HEK293T (cell line): ENCODE measurements at regions not wholly inside any gene's neighbourhood (a gene's known extent, or its start where the extent isn't known, plus 50 kb on each side); places are given as distances from the start of the nearest gene placed in this dataset.

Source experiments
- CTCF ChIA-PET: fragments of 350-600 bp; formaldehyde crosslinking; extraction: SDS; loops from one replicate; lab custom pipeline; 2021; ENCODE audit warnings: antibody characterized with exemption, inconsistent platforms; lab: Yijun Ruan, JAX
- POLR2A ChIA-PET: fragments of 350-600 bp; formaldehyde crosslinking; extraction: SDS; loops from one replicate; lab custom pipeline; 2020; ENCODE audit warnings: antibody characterized with exemption, inconsistent platforms; lab: Yijun Ruan, JAX
- DNase-seq: peaks from one replicate; pipeline ENCODE4 v3.0.0; 2012; ENCODE audit warnings: mixed read lengths; ENCODE audit errors: extremely low spot score
- ARNT ChIP-seq: fragments of 450-650 bp; IDR thresholded peaks from 2 replicates; pipeline ENCODE4 v1.6.1; 2017; ENCODE audit warnings: mild to moderate bottlenecking
- BHLHE40 ChIP-seq: fragments of 450-650 bp; IDR thresholded peaks from 2 replicates; pipeline ENCODE4 v1.6.1; 2016; ENCODE audit warnings: mild to moderate bottlenecking, moderate library complexity, borderline replicate concordance
- CTBP1 ChIP-seq: fragments of 450-650 bp; IDR thresholded peaks from 2 replicates; pipeline ENCODE4 v1.6.1; 2016; ENCODE audit warnings: borderline replicate concordance
- ELF4 ChIP-seq: fragments of 450-650 bp; IDR thresholded peaks from 2 replicates; pipeline ENCODE4 v1.6.1; 2017; ENCODE audit warnings: antibody characterized with exemption
- FOXA1 ChIP-seq: fragments of 450-650 bp; IDR thresholded peaks from 2 replicates; pipeline ENCODE4 v1.6.1; 2016; ENCODE audit warnings: mild to moderate bottlenecking
- FOXK2 ChIP-seq: fragments of 450-650 bp; IDR thresholded peaks from 2 replicates; pipeline ENCODE4 v1.6.1; 2016; ENCODE audit warnings: mild to moderate bottlenecking
- FOXM1 ChIP-seq: fragments of 450-650 bp; IDR thresholded peaks from 2 replicates; pipeline ENCODE4 v1.6.1; 2017; ENCODE audit warnings: mild to moderate bottlenecking, borderline replicate concordance
- HDGF ChIP-seq: fragments of 450-650 bp; IDR thresholded peaks from 2 replicates; pipeline ENCODE4 v1.6.1; 2017; ENCODE audit warnings: antibody characterized with exemption, borderline replicate concordance
- L3MBTL2 ChIP-seq: fragments of 450-650 bp; conservative IDR thresholded peaks from 2 replicates; pipeline ENCODE4 v1.6.1; 2016; ENCODE audit warnings: mild to moderate bottlenecking
- LEF1 ChIP-seq: fragments of 450-650 bp; IDR thresholded peaks from 2 replicates; pipeline ENCODE4 v1.6.1; 2017; ENCODE audit warnings: mild to moderate bottlenecking, borderline replicate concordance
- NFRKB ChIP-seq: fragments of 450-650 bp; IDR thresholded peaks from 2 replicates; pipeline ENCODE4 v1.6.1; 2016; ENCODE audit warnings: mild to moderate bottlenecking, moderate library complexity
- PKNOX1 ChIP-seq: fragments of 450-650 bp; IDR thresholded peaks from 2 replicates; pipeline ENCODE4 v1.6.1; 2016
- SP1 ChIP-seq: fragments of 450-650 bp; IDR thresholded peaks from 2 replicates; pipeline ENCODE4 v1.6.1; 2017
- SUZ12 ChIP-seq: fragments of 450-650 bp; IDR thresholded peaks from 2 replicates; pipeline ENCODE4 v1.6.1; 2016; ENCODE audit warnings: mild to moderate bottlenecking
- TARDBP ChIP-seq: fragments of 450-650 bp; IDR thresholded peaks from 2 replicates; pipeline ENCODE4 v1.6.1; 2016
- ZNF384 ChIP-seq: fragments of 450-650 bp; IDR thresholded peaks from 2 replicates; pipeline ENCODE4 v1.6.1; 2016

GRCh38 chr15:91465086-91465485 is 365.0 kb downstream of the SV2B start:
- POLR2A ChIA-PET: interaction anchor here (0.7 kb wide), 1 partner anchor 123 kb away, joined by 3 read pairs; no protein-coding TSS in a partner anchor

GRCh38 chr15:91465696-91466095 is 365.6 kb downstream of the SV2B start:
- CTCF ChIA-PET: no interaction called here
- DNase-seq: no peak

More at GRCh38 chr15:91465086-91465485, 365.0 kb downstream of the SV2B start:
- DNase-seq: no peak
- CTCF ChIA-PET: no interaction called here
- TF ChIP-seq ZNF384 (no peak), HDGF (no peak), FOXA1 (no peak), BHLHE40 (no peak), LEF1 (no peak)

GRCh38 chr15:91468871-91469580 is 369.0 kb downstream of the SV2B start:
- CTCF ChIA-PET: no interaction called here
- no peak for DNase-seq
- no peak for TF ChIP-seq FOXM1
- TF ChIP-seq SP1: no peak
- no peak for TF ChIP-seq ELF4
- no peak for TF ChIP-seq BHLHE40
- TF ChIP-seq LEF1: no peak
- no peak for TF ChIP-seq CTBP1
- TF ChIP-seq FOXK2: no peak
- TF ChIP-seq SUZ12: no peak
- no peak for TF ChIP-seq PKNOX1
- no peak for TF ChIP-seq FOXA1
- TF ChIP-seq NFRKB: no peak
- TF ChIP-seq HDGF: no peak
- POLR2A ChIA-PET: no interaction called here

More at GRCh38 chr15:91465696-91466095, 365.6 kb downstream of the SV2B start:
- TF ChIP-seq LEF1: no peak
- TF ChIP-seq ZNF384: no peak
- no peak for TF ChIP-seq HDGF
- no peak for TF ChIP-seq CTBP1
- no peak for TF ChIP-seq TARDBP
- no peak for TF ChIP-seq PKNOX1
- TF ChIP-seq SP1: no peak
- TF ChIP-seq FOXM1: no peak
- no peak for TF ChIP-seq FOXK2
- POLR2A ChIA-PET: no interaction called here

GRCh38 chr15:91469632-91470567 is 369.8 kb downstream of the SV2B start:
- no peak for TF ChIP-seq SUZ12
- no peak for TF ChIP-seq L3MBTL2
- no peak for TF ChIP-seq FOXA1
- TF ChIP-seq FOXK2: no peak
- TF ChIP-seq SP1: no peak
- TF ChIP-seq CTBP1: no peak
- TF ChIP-seq HDGF: no peak
- no peak for TF ChIP-seq TARDBP
- no peak for TF ChIP-seq PKNOX1
- no peak for TF ChIP-seq BHLHE40
- no peak for TF ChIP-seq LEF1
- TF ChIP-seq ELF4: no peak
- TF ChIP-seq ZNF384: no peak
- TF ChIP-seq ARNT: no peak
- no peak for TF ChIP-seq NFRKB
- no peak for TF ChIP-seq FOXM1
- DNase-seq: no peak
- ChIA-PET POLR2A (no interaction called here), CTCF (no interaction called here)

- TF ChIP-seq FOXK2: no peak
- TF ChIP-seq ELF4: no peak
- TF ChIP-seq ZNF384: no peak
- TF ChIP-seq HDGF: no peak
- TF ChIP-seq FOXA1: no peak
- TF ChIP-seq TARDBP: no peak
- no peak for TF ChIP-seq L3MBTL2
- no peak for TF ChIP-seq SUZ12
- no peak for TF ChIP-seq PKNOX1
- no peak for TF ChIP-seq NFRKB
- TF ChIP-seq CTBP1: no peak
- no peak for DNase-seq
- ChIA-PET POLR2A (no interaction called here), CTCF (no interaction called here)
These were observed 371.4 kb downstream of the SV2B start for GRCh38 chr15:91471468-91471867.
